Glutamatergic neuron (in vitro differentiated cells): ENCODE measurements at regions not wholly inside any gene's neighbourhood (a gene's known extent, or its start where the extent isn't known, plus 50 kb on each side); places are given as distances from the start of the nearest gene placed in this dataset.
"Not testable (repeated sequence)": the region's sequence is repeated elsewhere in the genome, so short reads cannot be mapped to it uniquely, and the experiment has no call there.

Source experiments
- DNase-seq: peaks from one replicate; pipeline ENCODE4 v3.0.0; 2022
- H3K27ac Mint-ChIP-seq: one replicate; pipeline ENCODE4 v1.8.0; 2020; ENCODE audit warnings: mild to moderate bottlenecking, mixed read lengths, inconsistent platforms; ENCODE audit not compliant: unreplicated experiment
- H3K27me3 Mint-ChIP-seq: one replicate; pipeline ENCODE4 v1.8.0; 2020; ENCODE audit warnings: mild to moderate bottlenecking, moderate library complexity, mixed read lengths, inconsistent platforms; ENCODE audit not compliant: unreplicated experiment
- H3K36me3 Mint-ChIP-seq: one replicate; pipeline ENCODE4 v1.8.0; 2020; ENCODE audit warnings: mild to moderate bottlenecking, mixed read lengths, inconsistent platforms; ENCODE audit not compliant: unreplicated experiment
- H3K4me1 Mint-ChIP-seq: one replicate; pipeline ENCODE4 v1.8.0; 2020; ENCODE audit warnings: mild to moderate bottlenecking, low read depth, mixed read lengths, inconsistent platforms; ENCODE audit not compliant: unreplicated experiment
- H3K4me3 Mint-ChIP-seq: one replicate; pipeline ENCODE4 v1.8.0; 2020; ENCODE audit warnings: mild to moderate bottlenecking, mixed read lengths, inconsistent platforms; ENCODE audit not compliant: unreplicated experiment
- H3K9me3 Mint-ChIP-seq: one replicate; pipeline ENCODE4 v1.8.0; 2020; ENCODE audit warnings: mild to moderate bottlenecking, moderate library complexity, mixed read lengths, inconsistent platforms; ENCODE audit not compliant: unreplicated experiment
- TF ChIP-seq, protein P1 (sequence below): fragments of 200-600 bp; sonication (generic); IDR thresholded peaks from one replicate; pipeline ENCODE4 v1.5.0; 2021; ENCODE audit not compliant: partially characterized antibody, unreplicated experiment

GRCh38 chr2:60351321-60351720 is 202.1 kb downstream of the BCL11A start:
- Mint-ChIP-seq H3K36me3 (no peaks in the 10 kb centered on the region), H3K27ac (no peak overlapping the region), H3K27me3 (no peaks in the 10 kb centered on the region), H3K4me1 (peaks cover 2% of the 10 kb centered on the region), H3K9me3 (peaks cover 2% of the 10 kb centered on the region), H3K4me3 (no peak overlapping the region)
- no peak for DNase-seq
- TF ChIP-seq, protein P1, sequence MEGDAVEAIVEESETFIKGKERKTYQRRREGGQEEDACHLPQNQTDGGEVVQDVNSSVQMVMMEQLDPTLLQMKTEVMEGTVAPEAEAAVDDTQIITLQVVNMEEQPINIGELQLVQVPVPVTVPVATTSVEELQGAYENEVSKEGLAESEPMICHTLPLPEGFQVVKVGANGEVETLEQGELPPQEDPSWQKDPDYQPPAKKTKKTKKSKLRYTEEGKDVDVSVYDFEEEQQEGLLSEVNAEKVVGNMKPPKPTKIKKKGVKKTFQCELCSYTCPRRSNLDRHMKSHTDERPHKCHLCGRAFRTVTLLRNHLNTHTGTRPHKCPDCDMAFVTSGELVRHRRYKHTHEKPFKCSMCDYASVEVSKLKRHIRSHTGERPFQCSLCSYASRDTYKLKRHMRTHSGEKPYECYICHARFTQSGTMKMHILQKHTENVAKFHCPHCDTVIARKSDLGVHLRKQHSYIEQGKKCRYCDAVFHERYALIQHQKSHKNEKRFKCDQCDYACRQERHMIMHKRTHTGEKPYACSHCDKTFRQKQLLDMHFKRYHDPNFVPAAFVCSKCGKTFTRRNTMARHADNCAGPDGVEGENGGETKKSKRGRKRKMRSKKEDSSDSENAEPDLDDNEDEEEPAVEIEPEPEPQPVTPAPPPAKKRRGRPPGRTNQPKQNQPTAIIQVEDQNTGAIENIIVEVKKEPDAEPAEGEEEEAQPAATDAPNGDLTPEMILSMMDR: no peak

GRCh38 chr2:60350791-60351190 is 202.7 kb downstream of the BCL11A start:
- peaks cover 2% of the 10 kb centered on the region for H3K4me1 Mint-ChIP-seq
- DNase-seq: no peak
- no peak overlapping the region for H3K27ac Mint-ChIP-seq
- H3K4me3 Mint-ChIP-seq: no peak overlapping the region
- TF ChIP-seq, protein P1: no peak
- peaks cover 2% of the 10 kb centered on the region for H3K9me3 Mint-ChIP-seq
- no peaks in the 10 kb centered on the region for H3K36me3 Mint-ChIP-seq
- no peaks in the 10 kb centered on the region for H3K27me3 Mint-ChIP-seq

- TF ChIP-seq, protein P1: no peak
- Mint-ChIP-seq H3K27me3 (no peaks in the 10 kb centered on the region), H3K27ac (no peak overlapping the region), H3K4me1 (no peaks in the 10 kb centered on the region), H3K36me3 (no peaks in the 10 kb centered on the region), H3K4me3 (no peak overlapping the region), H3K9me3 (peaks cover 2% of the 10 kb centered on the region)
- DNase-seq: no peak
These were observed 205.7 kb downstream of the BCL11A start for GRCh38 chr2:60347781-60348180.

DNA sequence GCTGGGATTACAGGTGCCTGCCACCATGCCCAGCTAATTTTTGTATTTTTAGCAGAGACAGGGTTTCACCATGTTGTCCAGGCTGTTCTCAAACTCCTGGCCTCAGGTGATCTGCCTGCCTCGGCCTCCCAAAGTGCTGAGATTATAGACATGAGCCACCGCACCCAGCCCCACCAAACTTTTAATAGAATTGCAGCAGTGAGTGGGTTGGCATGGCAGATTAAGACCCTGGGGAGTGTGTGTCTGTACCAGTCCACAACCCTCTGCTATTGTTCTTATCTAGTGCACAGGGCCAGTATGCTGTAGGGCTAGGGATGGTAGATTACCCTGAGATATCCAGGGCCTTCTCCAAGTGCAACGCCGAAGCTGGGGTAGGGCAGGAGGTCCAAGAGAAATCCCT is 211.0 kb downstream of the BCL11A start:
- DNase-seq, H3K27me3 Mint-ChIP-seq, H3K4me1 Mint-ChIP-seq, H3K9me3 Mint-ChIP-seq, H3K27ac Mint-ChIP-seq, H3K36me3 Mint-ChIP-seq, H3K4me3 Mint-ChIP-seq: not testable (repeated sequence)

DNA sequence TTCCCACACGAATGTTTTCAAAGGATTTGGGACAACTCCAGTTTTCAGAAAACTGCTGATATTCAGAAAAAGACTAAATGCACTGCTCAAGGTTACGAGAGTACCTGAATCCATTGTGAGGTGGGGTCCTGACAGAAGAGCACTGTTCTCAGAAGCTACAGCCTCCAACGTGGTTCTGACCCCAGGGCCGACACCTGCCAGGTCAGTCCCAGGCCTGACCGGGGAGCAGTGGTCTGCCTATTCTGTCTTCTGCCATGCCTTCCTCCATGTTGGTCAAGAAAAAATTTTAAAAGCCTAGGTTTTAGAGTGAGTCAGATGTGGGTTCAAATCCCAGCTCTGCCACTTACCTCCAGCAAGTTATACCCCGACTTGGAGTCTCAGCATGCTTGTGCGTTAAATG is 212.3 kb downstream of the BCL11A start:
- TF ChIP-seq, protein P1: no peak
- Mint-ChIP-seq H3K4me1 (no peaks in the 10 kb centered on the region), H3K4me3 (no peak overlapping the region), H3K9me3 (no peaks in the 10 kb centered on the region), H3K27ac (no peak overlapping the region), H3K36me3 (no peaks in the 10 kb centered on the region), H3K27me3 (peaks cover 5% of the 10 kb centered on the region)
- no peak for DNase-seq

GRCh38 chr2:60339286-60339685 is 214.2 kb downstream of the BCL11A start:
- H3K27me3 Mint-ChIP-seq: peaks cover 5% of the 10 kb centered on the region
- TF ChIP-seq, protein P1: no peak
- H3K4me1 Mint-ChIP-seq: no peaks in the 10 kb centered on the region
- DNase-seq: no peak
- no peaks in the 10 kb centered on the region for H3K9me3 Mint-ChIP-seq
- H3K27ac Mint-ChIP-seq: no peak overlapping the region
- no peaks in the 10 kb centered on the region for H3K36me3 Mint-ChIP-seq
- H3K4me3 Mint-ChIP-seq: no peak overlapping the region
